Endothelial cell (in vitro differentiated cells): ENCODE measurements at regions not wholly inside any gene's neighbourhood (a gene's known extent, or its start where the extent isn't known, plus 50 kb on each side); places are given as distances from the start of the nearest gene placed in this dataset.

Experiments used
- DNase-seq: peaks from one replicate; pipeline ENCODE4 v3.0.0; 2021; ENCODE audit warnings: low spot score
- H3K27ac Mint-ChIP-seq: one replicate; pipeline ENCODE4 v1.8.0; 2021; ENCODE audit warnings: mixed read lengths, inconsistent platforms; ENCODE audit not compliant: unreplicated experiment
- H3K27me3 Mint-ChIP-seq: one replicate; pipeline ENCODE4 v1.8.0; 2021; ENCODE audit warnings: mild to moderate bottlenecking, moderate library complexity, mixed read lengths, inconsistent platforms; ENCODE audit not compliant: unreplicated experiment
- H3K36me3 Mint-ChIP-seq: one replicate; pipeline ENCODE4 v1.8.0; 2021; ENCODE audit warnings: mild to moderate bottlenecking, low read depth, mixed read lengths, inconsistent platforms; ENCODE audit not compliant: unreplicated experiment
- H3K4me1 Mint-ChIP-seq: one replicate; pipeline ENCODE4 v1.8.0; 2021; ENCODE audit warnings: mild to moderate bottlenecking, mixed read lengths, inconsistent platforms; ENCODE audit not compliant: unreplicated experiment
- H3K4me3 Mint-ChIP-seq: one replicate; pipeline ENCODE4 v1.8.0; 2021; ENCODE audit warnings: mild to moderate bottlenecking, mixed read lengths, inconsistent platforms; ENCODE audit not compliant: unreplicated experiment
- H3K9me3 Mint-ChIP-seq: one replicate; pipeline ENCODE4 v1.8.0; 2021; ENCODE audit warnings: mixed read lengths, inconsistent platforms; ENCODE audit not compliant: unreplicated experiment
- CTCF ChIP-seq: fragments of 200-600 bp; sonication (generic); IDR thresholded peaks from one replicate; pipeline ENCODE4 v1.5.0; 2021; ENCODE audit warnings: antibody characterized with exemption; ENCODE audit not compliant: unreplicated experiment

DNA sequence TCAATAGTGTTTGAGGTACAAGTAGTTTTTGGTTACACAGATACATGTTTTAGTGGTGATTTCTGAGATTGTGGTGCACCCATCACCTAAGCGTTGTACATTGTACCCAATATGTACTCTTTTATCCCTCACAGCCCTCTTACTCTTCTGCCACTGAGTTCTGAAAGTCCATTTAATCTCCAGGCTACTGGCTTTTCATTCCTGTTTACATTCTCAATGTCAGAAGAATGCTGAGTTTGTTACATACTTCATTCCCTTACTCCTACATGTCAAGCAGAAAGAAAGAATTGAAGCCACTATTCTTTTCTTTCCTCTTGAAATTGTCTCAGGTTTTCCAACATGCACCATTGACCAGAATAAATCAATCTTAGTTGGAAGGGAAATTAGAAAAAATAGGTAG is 1565.9 kb downstream of the PLA2G4A start:
- H3K9me3 Mint-ChIP-seq, result no peaks in the 10 kb centered on the region
- no peaks in the 10 kb centered on the region for H3K4me1 Mint-ChIP-seq
- H3K4me3 Mint-ChIP-seq, result no peak overlapping the region
- no peak for TF ChIP-seq CTCF
- no peaks in the 10 kb centered on the region for H3K27me3 Mint-ChIP-seq
- H3K27ac Mint-ChIP-seq, result no peak overlapping the region
- H3K36me3 Mint-ChIP-seq, result no peaks in the 10 kb centered on the region
- DNase-seq, result no peak

DNA sequence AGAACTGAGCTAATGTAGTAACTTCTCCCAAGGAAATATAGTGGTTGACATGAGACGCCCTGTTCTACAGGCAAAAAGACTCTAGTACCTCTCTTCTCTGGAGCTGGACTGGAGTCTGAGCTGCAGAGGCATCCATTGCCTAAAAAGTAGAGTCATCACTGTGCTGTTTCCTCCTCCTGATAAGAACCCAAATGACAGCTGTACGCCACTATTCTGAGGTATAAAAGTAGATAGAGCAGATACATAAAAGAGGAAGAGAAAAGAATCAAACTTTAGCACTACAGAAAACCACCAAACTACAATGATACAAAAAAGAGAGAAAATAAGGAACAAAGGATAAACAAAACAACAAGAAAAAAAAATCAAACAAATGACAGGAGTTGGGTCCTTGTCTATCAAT is 1568.8 kb downstream of the PLA2G4A start:
- no peak for DNase-seq
- TF ChIP-seq CTCF, result no peak
- Mint-ChIP-seq H3K9me3 (no peaks in the 10 kb centered on the region), H3K36me3 (no peaks in the 10 kb centered on the region), H3K4me3 (no peak overlapping the region), H3K27me3 (no peaks in the 10 kb centered on the region), H3K4me1 (no peaks in the 10 kb centered on the region), H3K27ac (no peak overlapping the region)

- Mint-ChIP-seq H3K27me3 (no peaks in the 10 kb centered on the region), H3K27ac (no peak overlapping the region), H3K4me3 (no peak overlapping the region), H3K9me3 (no peaks in the 10 kb centered on the region), H3K36me3 (no peaks in the 10 kb centered on the region), H3K4me1 (no peaks in the 10 kb centered on the region)
- no peak for DNase-seq
- TF ChIP-seq CTCF, result no peak
Observed at GRCh38 chr1:188402986-188403385, 1574.2 kb downstream of the PLA2G4A start.

DNA sequence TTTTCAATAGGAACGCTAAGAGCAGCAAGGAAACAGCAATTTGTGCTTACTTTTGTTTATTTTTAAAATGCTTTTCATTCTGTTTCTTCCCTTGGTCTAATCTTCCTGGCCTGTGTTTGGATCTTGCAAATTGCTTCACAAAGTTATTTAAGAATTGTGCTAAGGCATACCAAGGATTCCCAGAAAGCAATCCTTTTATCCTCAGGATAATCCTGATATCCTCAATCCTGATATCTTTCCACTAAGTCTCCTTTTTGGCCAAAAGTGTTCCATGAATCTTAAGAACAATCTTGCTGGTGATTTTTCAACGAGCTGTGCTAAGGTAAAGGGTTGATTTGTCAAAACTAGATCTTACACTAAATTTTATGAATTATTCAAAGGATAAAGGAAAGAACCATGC is 1577.9 kb downstream of the PLA2G4A start:
- no peak overlapping the region for H3K27ac Mint-ChIP-seq
- no peaks in the 10 kb centered on the region for H3K36me3 Mint-ChIP-seq
- H3K4me1 Mint-ChIP-seq, result no peaks in the 10 kb centered on the region
- DNase-seq, result no peak
- H3K27me3 Mint-ChIP-seq, result no peaks in the 10 kb centered on the region
- no peaks in the 10 kb centered on the region for H3K9me3 Mint-ChIP-seq
- no peak overlapping the region for H3K4me3 Mint-ChIP-seq
- no peak for TF ChIP-seq CTCF

GRCh38 chr1:188420177-188420576 is 1591.4 kb downstream of the PLA2G4A start:
- H3K4me3 Mint-ChIP-seq, result no peak overlapping the region

More at GRCh38 chr1:188420177-188420576, 1591.4 kb downstream of the PLA2G4A start:
- Mint-ChIP-seq H3K27me3 (peaks cover 2% of the 10 kb centered on the region), H3K36me3 (no peaks in the 10 kb centered on the region), H3K27ac (no peak overlapping the region), H3K9me3 (no peaks in the 10 kb centered on the region), H3K4me1 (no peaks in the 10 kb centered on the region)
- no peak for TF ChIP-seq CTCF
- no peak for DNase-seq
